Loucy (cell line): ENCODE measurements at regions not wholly inside any gene's neighbourhood (a gene's known extent, or its start where the extent isn't known, plus 50 kb on each side); places are given as distances from the start of the nearest gene placed in this dataset.

Experiments
- H2AFZ ChIP-seq: fragments of 200-600 bp; sonication (generic); 2 replicates; pipeline ENCODE4 v1.6.0; 2016; ENCODE audit warnings: antibody characterized with exemption, mild to moderate bottlenecking, low read length, moderate library complexity
- H3F3A ChIP-seq: fragments of 200-600 bp; 2 replicates; pipeline ENCODE4 v1.6.0; 2016; ENCODE audit warnings: antibody characterized with exemption, low read depth, mild to moderate bottlenecking
- H3K27me3 ChIP-seq: fragments of 200-600 bp; sonication (generic); 2 replicates; pipeline ENCODE4 v1.6.1; 2014; ENCODE audit warnings: low read length, mild to moderate bottlenecking; ENCODE audit not compliant: insufficient read depth, poor library complexity, severe bottlenecking
- H3K36me3 ChIP-seq: fragments of 200-600 bp; sonication (generic); 2 replicates; pipeline ENCODE4 v1.6.1; 2016; ENCODE audit warnings: low read length; ENCODE audit not compliant: insufficient read depth
- H3K4me1 ChIP-seq: fragments of 200-600 bp; sonication (generic); 2 replicates; pipeline ENCODE4 v1.5.1; 2014; ENCODE audit warnings: low read length, mild to moderate bottlenecking; ENCODE audit not compliant: insufficient read depth, poor library complexity, severe bottlenecking
- H3K4me2 ChIP-seq: fragments of 200-600 bp; sonication (generic); 2 replicates; pipeline ENCODE4 v1.6.0; 2014; ENCODE audit warnings: antibody characterized with exemption, low read length, low read depth, mild to moderate bottlenecking; ENCODE audit not compliant: poor library complexity, severe bottlenecking
- H3K4me3 ChIP-seq: fragments of 200-600 bp; sonication (generic); 2 replicates; pipeline ENCODE4 v1.5.1; 2014; ENCODE audit warnings: low read length, mild to moderate bottlenecking, mixed read lengths; ENCODE audit not compliant: poor library complexity, severe bottlenecking
- H3K79me2 ChIP-seq: fragments of 200-600 bp; sonication (generic); 2 replicates; pipeline ENCODE4 v1.6.1; 2014; ENCODE audit warnings: low read length; ENCODE audit not compliant: insufficient read depth
- H3K9ac ChIP-seq: fragments of 200-600 bp; sonication (generic); 2 replicates; pipeline ENCODE4 v1.6.0; 2014; ENCODE audit warnings: mild to moderate bottlenecking, low read depth, low read length, moderate library complexity; ENCODE audit not compliant: poor library complexity, severe bottlenecking
- H3K9me2 ChIP-seq: fragments of 200-600 bp; sonication (generic); replicated peaks from 2 replicates; pipeline ENCODE4 v1.6.1; 2016; ENCODE audit warnings: low read depth, low read length, mixed read lengths
- H3K9me3 ChIP-seq: fragments of 200-600 bp; sonication (generic); 2 replicates; pipeline ENCODE4 v1.6.1; 2014; ENCODE audit warnings: mild to moderate bottlenecking, antibody characterized with exemption, low read length, low read depth; ENCODE audit not compliant: insufficient read depth
- H4K20me1 ChIP-seq: fragments of 200-600 bp; sonication (generic); 2 replicates; pipeline ENCODE4 v1.6.0; 2014; ENCODE audit warnings: antibody characterized with exemption, low read length, mild to moderate bottlenecking; ENCODE audit not compliant: insufficient read depth, poor library complexity, severe bottlenecking
- EZH2phosphoT487 ChIP-seq: fragments of 200-600 bp; IDR thresholded peaks from 2 replicates; pipeline ENCODE4 v1.6.1; 2018; ENCODE audit warnings: antibody characterized with exemption, mild to moderate bottlenecking, moderate library complexity, borderline replicate concordance
- TF ChIP-seq, protein P1 (sequence below): fragments of 200-600 bp; sonication (generic); conservative IDR thresholded peaks from 2 replicates; pipeline ENCODE4 v1.5.1; 2014; ENCODE audit warnings: mild to moderate bottlenecking, antibody characterized with exemption, low read length

DNA sequence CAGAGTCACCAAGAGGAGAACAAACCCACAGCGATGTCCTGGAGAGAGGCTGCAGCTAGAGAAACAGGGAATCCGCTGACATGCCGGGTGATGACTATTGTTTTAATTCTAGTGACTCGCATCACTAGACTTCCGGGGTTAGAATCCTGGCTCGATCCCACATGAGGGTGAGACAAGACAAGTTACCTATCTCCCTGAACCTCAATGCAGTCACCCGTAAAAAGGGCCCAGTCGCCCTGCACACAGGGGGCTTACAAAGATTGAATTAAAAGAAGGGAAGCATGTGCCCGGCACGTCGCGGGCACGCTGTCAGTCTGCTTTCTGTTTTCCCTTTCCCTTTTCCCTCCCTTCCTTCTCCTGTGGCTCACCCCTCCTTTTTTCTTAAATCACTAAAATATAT lies 212.9 kb upstream of the FOXF1 start:
- H3K27me3 ChIP-seq: no peaks in the 10 kb centered on the region
- no peaks in the 10 kb centered on the region for H4K20me1 ChIP-seq
- TF ChIP-seq EZH2phosphoT487: no peak
- TF ChIP-seq, protein P1, sequence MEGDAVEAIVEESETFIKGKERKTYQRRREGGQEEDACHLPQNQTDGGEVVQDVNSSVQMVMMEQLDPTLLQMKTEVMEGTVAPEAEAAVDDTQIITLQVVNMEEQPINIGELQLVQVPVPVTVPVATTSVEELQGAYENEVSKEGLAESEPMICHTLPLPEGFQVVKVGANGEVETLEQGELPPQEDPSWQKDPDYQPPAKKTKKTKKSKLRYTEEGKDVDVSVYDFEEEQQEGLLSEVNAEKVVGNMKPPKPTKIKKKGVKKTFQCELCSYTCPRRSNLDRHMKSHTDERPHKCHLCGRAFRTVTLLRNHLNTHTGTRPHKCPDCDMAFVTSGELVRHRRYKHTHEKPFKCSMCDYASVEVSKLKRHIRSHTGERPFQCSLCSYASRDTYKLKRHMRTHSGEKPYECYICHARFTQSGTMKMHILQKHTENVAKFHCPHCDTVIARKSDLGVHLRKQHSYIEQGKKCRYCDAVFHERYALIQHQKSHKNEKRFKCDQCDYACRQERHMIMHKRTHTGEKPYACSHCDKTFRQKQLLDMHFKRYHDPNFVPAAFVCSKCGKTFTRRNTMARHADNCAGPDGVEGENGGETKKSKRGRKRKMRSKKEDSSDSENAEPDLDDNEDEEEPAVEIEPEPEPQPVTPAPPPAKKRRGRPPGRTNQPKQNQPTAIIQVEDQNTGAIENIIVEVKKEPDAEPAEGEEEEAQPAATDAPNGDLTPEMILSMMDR: no peak
- H3K9ac ChIP-seq: no peak overlapping the region
- H3K4me1 ChIP-seq: no peaks in the 10 kb centered on the region
- H3K9me2 ChIP-seq: no peaks in the 10 kb centered on the region
- H2AFZ ChIP-seq: no peak overlapping the region
- no peaks in the 10 kb centered on the region for H3K9me3 ChIP-seq
- H3K79me2 ChIP-seq: no peaks in the 10 kb centered on the region
- H3K4me2 ChIP-seq: no peak overlapping the region
- H3F3A ChIP-seq: no peaks in the 10 kb centered on the region
- H3K4me3 ChIP-seq: no peak overlapping the region
- H3K36me3 ChIP-seq: no peaks in the 10 kb centered on the region

DNA sequence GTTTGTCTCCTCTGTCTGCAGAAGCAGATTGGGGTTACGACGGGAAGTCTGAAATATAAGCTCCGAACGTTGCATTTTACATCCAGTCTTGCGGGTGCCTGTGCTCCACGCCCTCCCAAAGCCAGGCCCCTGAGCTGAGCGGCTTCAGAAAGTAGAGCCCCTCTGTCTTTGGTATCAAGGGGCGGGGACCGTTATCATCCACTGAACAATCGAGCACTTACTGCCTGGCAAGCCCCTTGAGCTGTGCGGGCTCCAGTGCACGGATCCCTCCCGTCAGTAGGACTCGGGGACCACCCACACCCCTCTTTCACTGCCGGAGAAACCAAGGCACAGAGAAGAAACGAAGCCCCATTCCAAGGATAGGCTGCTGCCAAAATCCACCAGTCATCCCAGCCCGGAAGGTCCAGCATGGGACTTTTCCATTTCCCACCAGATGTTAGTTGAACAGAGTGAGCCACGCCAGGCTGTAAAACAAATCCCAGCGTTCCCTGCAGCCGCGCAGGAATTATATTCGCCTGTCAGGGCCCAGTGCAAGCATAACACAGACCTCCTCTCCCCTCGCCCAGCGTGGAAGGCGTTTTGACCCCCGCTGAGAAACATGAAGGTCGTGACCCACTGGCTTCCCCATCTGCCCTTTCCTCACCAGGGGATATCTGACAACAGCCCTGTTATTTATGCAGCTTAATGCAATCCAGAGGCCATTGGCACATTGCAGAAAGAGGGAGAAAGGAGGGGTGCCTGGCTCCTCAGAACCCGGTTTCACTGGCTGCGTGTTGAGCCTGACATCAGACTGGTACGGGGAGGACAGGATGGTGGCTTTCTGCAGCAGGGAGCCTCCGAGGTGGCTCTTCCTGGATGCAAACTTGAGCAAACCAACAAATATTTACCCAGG lies 212.2 kb upstream of the FOXF1 start:
- Histone ChIP-seq H3K9me3 (no peaks in the 10 kb centered on the region), H4K20me1 (no peaks in the 10 kb centered on the region), H3F3A (no peaks in the 10 kb centered on the region), H3K27me3 (no peaks in the 10 kb centered on the region), H3K9ac (no peak overlapping the region), H3K4me1 (no peaks in the 10 kb centered on the region), H2AFZ (no peak overlapping the region), H3K9me2 (no peaks in the 10 kb centered on the region), H3K79me2 (no peaks in the 10 kb centered on the region), H3K36me3 (no peaks in the 10 kb centered on the region), H3K4me3 (no peak overlapping the region), H3K4me2 (no peak overlapping the region)
- TF ChIP-seq EZH2phosphoT487: no peak
- TF ChIP-seq, protein P1: no peak

DNA sequence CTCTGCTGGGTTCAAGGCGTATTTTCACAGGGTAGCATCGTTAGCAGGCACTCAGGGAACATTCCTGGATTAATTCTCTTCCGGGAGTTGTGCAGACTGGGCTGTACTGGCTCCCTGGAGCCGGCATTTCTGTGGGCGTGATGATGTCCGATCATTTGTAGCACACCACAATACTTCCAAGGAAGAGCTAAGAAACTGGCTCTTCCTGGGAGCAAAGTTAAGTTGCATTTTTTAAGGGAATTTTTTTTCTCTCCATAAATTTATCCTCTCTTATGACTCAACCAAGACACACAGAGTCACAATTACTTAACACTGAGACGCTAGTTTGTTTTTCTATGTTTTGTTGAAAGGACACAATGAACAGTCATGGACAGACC lies 211.6 kb upstream of the FOXF1 start:
- Histone ChIP-seq H3K9me3 (no peaks in the 10 kb centered on the region), H3K9ac (no peak overlapping the region), H3K4me2 (no peak overlapping the region), H3K27me3 (no peaks in the 10 kb centered on the region), H3K4me1 (no peaks in the 10 kb centered on the region), H3F3A (no peaks in the 10 kb centered on the region), H3K9me2 (no peaks in the 10 kb centered on the region), H3K36me3 (no peaks in the 10 kb centered on the region), H2AFZ (no peak overlapping the region), H4K20me1 (no peaks in the 10 kb centered on the region), H3K4me3 (no peak overlapping the region), H3K79me2 (no peaks in the 10 kb centered on the region)
- TF ChIP-seq, protein P1: no peak
- no peak for TF ChIP-seq EZH2phosphoT487
